Fibroblast of upper back skin (primary cell): ENCODE measurements at regions not wholly inside any gene's neighbourhood (a gene's known extent, or its start where the extent isn't known, plus 50 kb on each side); places are given as distances from the start of the nearest gene placed in this dataset.
"Not testable (repeated sequence)": the region's sequence is repeated elsewhere in the genome, so short reads cannot be mapped to it uniquely, and the experiment has no call there.

Experiments
- DNase-seq: peaks from one replicate; pipeline ENCODE4 v3.0.0-alpha.2; 2013

- no peak for DNase-seq
These were observed 229.6 kb downstream of the LY86 start for GRCh38 chr6:6818078-6818639.

DNA sequence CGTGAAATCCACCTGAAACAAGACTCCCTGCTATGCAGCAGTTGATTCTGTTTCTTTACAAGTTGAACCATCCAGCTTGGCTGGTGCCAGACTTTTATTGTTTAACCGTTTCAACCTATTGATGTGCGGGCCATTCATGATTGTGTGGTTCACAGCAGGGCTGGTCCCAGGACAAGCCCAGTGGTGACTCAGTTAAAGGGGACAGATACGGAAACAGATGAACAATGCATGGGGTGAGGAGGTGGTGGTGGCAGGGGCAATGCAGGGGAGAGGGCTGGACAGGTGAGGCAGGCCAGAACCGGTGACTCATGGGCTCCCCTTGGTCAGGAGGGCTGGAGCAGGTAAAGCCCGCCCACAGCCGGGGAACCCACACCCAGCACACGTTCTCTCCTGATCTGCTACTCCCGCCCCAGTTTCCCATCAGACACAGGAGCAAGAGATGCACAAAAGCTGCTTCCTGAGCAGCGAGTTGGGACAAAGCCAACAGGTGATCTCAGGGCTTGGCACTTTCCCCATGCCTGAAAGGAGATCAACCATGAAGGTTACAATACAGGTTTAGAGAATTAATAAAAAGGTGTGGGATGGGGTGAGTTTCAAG lies 232.2 kb downstream of the LY86 start:
- no peak for DNase-seq

GRCh38 chr6:6821639-6822261 lies 233.2 kb downstream of the LY86 start:
- no peak for DNase-seq

DNA sequence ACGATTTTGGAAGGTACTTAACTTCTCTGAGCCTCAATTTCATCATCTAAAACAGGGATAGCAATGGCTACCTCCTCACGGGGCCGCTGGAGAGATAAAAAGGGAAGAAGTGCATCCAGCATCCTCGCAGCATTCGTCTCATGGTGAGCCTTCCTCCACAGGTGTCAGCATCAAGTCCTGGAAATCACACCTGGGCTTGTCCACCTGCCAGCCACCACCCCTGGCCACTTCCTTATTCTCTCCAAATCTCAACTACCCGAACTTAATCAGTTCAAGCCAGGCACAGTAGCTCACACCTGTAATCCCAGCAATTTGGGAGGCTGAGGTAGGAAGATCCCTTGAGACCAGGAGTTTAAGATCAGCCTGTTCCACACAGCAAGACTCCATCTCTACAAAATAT lies 234.5 kb downstream of the LY86 start:
- DNase-seq: no peak

DNA sequence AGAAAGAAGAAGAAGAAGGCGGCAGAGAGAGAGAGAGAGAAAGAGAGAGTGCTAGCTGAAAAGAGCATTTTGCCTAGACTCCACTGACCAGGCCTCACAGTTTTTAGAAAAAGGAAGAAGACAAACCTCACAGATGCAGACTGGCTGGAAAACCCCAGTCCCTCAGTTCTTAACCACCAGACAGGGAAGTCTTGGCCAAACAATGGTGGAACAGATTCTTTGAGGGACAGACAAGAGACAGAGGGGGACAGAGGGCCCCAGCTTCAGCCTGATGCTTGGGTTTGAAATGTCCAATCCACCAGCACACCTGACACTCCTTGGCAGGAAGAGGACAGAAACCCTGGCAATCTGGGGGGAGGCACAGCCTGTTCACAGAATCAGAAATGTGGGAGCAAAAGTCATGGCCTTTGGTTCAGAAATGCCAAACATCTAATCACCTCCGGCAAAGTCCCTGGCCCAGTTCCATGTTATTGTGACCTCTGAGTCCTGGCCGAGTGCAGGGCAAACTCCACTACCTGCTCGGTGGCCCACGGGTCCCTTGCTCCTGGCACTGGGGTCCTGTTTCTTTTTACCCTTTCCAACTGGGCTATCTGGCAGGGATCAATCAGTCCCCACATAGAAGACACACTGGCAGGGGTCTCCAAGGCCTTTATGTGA lies 235.2 kb downstream of the LY86 start:
- DNase-seq: no peak

DNA sequence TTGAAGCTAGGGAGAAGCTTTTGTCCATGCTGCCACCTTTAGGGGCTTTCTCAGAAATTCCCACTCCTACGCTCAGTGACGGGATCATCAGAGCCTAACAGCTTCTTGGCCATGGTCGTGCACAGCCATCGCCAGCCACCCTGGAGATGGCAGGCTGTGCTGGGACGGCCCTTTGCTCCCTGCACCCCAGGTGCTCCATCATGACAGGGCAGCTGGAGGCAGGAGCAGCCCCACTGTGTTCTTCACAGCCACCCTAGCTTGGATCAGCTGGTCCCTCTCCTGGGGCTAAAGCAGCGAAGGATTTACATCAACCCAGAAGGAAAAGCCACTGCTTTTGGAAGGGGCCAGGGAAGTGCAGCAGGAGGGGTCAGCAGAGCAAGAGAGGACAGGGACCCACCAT lies 235.9 kb downstream of the LY86 start:
- no peak for DNase-seq

GRCh38 chr6:6825193-6825784 lies 236.8 kb downstream of the LY86 start:
- DNase-seq: no peak

- no peak for DNase-seq
These were observed 237.8 kb downstream of the LY86 start for GRCh38 chr6:6826095-6826901.

GRCh38 chr6:6826961-6827360 lies 238.4 kb downstream of the LY86 start:
- no peak for DNase-seq

- no peak for DNase-seq
These were observed 241.6 kb downstream of the LY86 start for GRCh38 chr6:6829872-6830685.

GRCh38 chr6:6830686-6831063 lies 242.2 kb downstream of the LY86 start:
- DNase-seq: not testable (repeated sequence)

DNA sequence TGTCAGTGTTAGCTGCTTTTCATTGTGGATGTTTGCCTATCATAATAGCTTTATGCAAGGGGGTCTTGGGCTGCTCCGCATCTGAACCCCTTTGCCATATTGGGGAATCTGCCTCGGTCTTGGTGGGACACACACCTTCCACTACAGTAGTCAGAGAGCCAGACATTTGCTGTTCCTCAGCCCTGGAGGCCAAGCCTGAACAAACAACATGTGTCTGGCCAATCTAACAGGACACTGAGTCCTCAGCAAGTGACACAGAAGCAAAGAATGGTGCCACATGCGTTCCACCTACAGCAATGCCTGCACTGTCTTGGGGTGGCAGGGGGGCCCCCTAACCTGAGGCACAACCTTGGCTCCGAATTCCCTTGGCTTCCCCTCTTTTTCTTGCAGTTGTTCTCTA lies 243.9 kb downstream of the LY86 start:
- no peak for DNase-seq

- no peak for DNase-seq
These were observed 246.1 kb downstream of the LY86 start for GRCh38 chr6:6834356-6835222.

DNA sequence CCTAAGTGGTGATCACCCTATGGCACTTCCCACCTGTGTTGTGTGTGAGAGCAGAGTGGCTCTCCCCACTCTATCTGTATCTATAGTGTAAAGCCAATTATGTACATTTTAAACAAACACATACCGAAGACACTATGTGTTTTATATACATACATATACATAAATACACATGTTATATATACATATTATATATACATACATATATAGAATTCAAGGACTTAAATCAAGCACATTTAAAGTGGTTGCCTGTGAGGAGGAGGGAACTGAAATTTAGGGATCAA lies 246.6 kb downstream of the LY86 start:
- no peak for DNase-seq

DNA sequence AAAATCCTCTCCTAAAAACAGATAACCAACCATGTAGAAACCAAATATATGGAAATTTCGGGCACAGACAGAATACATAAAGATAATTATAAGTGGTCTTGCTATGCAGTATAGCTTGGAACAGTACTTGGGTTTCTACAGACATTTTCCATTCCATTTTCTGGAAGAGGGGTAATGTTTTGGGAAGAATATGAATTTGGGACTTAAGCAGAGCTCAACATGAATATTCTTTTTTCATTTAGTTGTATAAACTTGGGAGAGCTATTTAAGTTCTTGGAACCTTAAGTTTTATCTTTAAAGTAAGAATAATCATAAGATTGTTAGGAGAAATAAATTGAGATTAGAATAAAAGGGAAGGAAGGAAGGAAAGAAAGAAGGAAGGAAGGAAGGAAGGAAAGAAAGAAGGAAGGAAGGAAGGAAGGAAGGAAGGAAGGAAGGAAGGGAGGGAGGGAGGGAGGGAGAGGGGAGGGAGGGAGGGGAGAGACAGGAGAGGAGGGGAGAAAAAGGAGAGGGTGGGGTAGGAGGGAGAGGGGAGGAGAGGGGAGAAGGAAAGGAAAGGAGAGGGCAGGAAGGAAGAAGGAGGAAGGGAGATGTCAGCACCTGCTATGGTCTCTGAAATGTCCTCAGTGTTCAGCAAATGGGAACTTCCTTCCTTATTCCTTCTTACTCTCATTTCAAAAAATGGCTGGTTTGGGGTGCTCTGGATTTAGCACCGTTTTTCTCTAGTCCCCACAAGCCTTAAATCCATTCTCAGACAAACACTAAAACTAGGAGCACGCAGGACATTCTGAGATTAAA lies 248.3 kb downstream of the LY86 start:
- no peak for DNase-seq

DNA sequence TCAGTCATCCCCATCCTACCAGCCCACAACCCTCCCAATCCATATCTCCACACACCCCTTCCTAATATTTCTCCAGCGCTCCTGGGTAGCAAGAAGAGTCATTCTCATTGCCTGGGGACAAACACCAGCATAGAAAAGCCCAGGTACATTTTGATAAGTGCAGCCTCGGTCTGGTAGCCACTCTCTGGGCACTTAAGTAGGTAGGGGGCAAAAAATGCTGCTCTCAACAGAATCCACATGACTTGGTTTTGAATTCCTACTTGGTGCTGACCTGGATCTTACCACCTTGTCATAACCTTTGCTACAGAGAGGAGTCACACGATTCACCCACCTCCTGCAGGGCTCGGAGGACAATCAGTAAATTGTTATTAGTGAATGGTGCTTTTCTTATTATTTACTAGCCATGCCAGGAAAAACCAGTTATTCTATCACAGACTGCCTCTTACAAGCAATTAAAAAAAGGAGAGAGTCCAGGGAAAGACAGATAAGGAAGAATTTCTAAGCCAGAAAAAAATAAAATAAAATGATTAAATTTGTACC lies 249.1 kb downstream of the LY86 start:
- DNase-seq: no peak

DNA sequence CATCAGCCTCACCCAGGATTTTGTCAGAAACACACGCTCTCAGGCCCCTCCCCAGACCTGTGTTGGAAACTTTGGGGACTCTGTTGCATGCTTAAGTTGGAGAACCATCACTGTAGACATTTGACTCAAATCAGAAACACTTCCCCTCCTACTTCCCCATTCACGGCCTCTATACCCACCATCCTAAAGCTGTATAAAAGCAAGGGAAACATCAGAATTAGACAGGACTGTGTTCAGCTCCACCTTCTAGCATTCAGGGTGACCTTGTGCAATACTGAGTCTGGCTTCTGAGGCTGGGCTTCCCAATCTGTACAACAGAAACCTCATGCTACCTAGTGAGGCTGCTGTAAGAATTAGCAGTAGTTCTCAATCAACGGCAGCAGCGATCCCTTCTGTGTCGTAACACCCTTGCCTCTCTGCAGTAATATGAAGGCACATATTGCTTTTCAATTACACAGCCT lies 252.3 kb downstream of the LY86 start:
- no peak for DNase-seq

- no peak for DNase-seq
These were observed 253.1 kb downstream of the LY86 start for GRCh38 chr6:6841571-6841970.

DNA sequence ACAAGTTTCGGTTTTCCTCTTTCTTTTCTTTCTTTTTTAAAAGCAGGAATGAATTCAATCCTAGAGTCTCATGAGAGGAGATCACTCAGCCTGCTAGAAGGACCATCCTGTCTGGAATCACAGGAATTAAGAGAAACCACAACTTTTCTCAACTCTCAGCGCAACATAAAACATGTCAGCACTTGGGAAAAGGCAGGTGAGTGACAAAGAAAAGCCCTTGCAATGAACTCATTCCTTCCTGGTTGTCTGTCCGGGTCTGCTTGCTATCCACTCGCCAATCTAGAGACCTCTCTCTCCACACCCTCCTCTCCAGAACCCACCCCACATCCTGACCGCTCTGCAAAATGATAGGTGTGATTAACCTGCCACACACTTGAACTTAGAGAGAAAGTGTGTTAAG lies 253.8 kb downstream of the LY86 start:
- peak; percentile 72 for DNase-seq

GRCh38 chr6:6843057-6843627 lies 254.6 kb downstream of the LY86 start:
- peak; percentile 58 for DNase-seq
